Sigmoid colon (tissue), 4 donors: ENCODE measurements at regions not wholly inside any gene's neighbourhood (a gene's known extent, or its start where the extent isn't known, plus 50 kb on each side); places are given as distances from the start of the nearest gene placed in this dataset.

Source experiments
- POLR2A ChIP-seq, 2 donors: fragments of 450-650 bp; IDR thresholded peaks; one replicate each; pipeline ENCODE4 v1.6.1; 2016; ENCODE audit warnings: antibody characterized with exemption in 2 of 2, mild to moderate bottlenecking in 2 of 2, moderate library complexity in 2 of 2
- POLR2AphosphoS5 ChIP-seq, 4 donors: sonication (generic); formaldehyde crosslinking; IDR thresholded peaks; one replicate each; pipeline ENCODE4 v1.6.1; 2017; ENCODE audit warnings: antibody characterized with exemption in 4 of 4
- TF ChIP-seq, protein P1 (sequence below), 4 experiments: fragments of 450-650 bp in 3 of 4; fragments of 200-600 bp in 1 of 4; IDR thresholded peaks; one replicate each; pipeline ENCODE4 v1.5.1; 2016 to 2019; ENCODE audit warnings: antibody characterized with exemption in 4 of 4, mild to moderate bottlenecking in 3 of 4, moderate library complexity in 2 of 4

GRCh38 chr6:85971238-85971637 is 328.6 kb upstream of the SYNCRIP start:
- TF ChIP-seq, protein P1, sequence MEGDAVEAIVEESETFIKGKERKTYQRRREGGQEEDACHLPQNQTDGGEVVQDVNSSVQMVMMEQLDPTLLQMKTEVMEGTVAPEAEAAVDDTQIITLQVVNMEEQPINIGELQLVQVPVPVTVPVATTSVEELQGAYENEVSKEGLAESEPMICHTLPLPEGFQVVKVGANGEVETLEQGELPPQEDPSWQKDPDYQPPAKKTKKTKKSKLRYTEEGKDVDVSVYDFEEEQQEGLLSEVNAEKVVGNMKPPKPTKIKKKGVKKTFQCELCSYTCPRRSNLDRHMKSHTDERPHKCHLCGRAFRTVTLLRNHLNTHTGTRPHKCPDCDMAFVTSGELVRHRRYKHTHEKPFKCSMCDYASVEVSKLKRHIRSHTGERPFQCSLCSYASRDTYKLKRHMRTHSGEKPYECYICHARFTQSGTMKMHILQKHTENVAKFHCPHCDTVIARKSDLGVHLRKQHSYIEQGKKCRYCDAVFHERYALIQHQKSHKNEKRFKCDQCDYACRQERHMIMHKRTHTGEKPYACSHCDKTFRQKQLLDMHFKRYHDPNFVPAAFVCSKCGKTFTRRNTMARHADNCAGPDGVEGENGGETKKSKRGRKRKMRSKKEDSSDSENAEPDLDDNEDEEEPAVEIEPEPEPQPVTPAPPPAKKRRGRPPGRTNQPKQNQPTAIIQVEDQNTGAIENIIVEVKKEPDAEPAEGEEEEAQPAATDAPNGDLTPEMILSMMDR (IDR thresholded peaks at IDR 0.05), result no peak
- TF ChIP-seq POLR2A (IDR thresholded peaks at IDR 0.05) (no peak), POLR2AphosphoS5 (IDR thresholded peaks at IDR 0.05) (no peak)
